ENCODE measurements at regions not wholly inside any gene's neighbourhood (a gene's known extent, or its start where the extent isn't known, plus 50 kb on each side); places are given as distances from the start of the nearest gene placed in this dataset.

DNA sequence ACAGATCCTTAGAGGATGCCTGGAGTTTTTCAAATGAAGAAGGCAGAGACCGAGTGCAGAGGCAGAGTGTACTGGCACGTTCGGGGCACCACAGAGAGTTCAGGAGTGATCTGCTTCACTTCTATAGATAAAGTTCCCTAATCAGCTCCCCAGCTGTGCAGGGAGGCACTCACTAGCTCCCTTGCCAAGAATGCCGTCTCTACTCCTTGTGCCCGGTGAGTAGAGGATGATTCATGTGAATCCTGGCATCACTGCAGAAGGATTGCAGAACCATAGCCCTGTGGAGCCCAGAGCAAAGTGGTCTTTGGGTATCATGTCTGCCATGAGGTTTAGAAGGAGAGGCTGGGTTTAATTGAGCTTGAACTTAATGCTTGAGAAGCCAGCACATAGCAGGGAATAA lies 510.1 kb upstream of the RAB6C start:
- H2AFZ ChIP-seq, result no peak overlapping the region
- H3K79me2 ChIP-seq, result no peaks in the 10 kb centered on the region
- H3K27ac ChIP-seq, result no peak overlapping the region
- no peak overlapping the region for H3K4me2 ChIP-seq (ENCODE audit: low read length)
- no peaks in the 10 kb centered on the region for H3K27me3 ChIP-seq (ENCODE audit: control insufficient read depth, insufficient read depth, low read length)
- no peaks in the 10 kb centered on the region for H3K36me3 ChIP-seq (ENCODE audit: control insufficient read depth, insufficient read depth, low read length)
- no peaks in the 10 kb centered on the region for H3K9me3 ChIP-seq (ENCODE audit: control insufficient read depth, low read length)
- H3K9ac ChIP-seq, result no peak overlapping the region
- TF ChIP-seq, protein P1, sequence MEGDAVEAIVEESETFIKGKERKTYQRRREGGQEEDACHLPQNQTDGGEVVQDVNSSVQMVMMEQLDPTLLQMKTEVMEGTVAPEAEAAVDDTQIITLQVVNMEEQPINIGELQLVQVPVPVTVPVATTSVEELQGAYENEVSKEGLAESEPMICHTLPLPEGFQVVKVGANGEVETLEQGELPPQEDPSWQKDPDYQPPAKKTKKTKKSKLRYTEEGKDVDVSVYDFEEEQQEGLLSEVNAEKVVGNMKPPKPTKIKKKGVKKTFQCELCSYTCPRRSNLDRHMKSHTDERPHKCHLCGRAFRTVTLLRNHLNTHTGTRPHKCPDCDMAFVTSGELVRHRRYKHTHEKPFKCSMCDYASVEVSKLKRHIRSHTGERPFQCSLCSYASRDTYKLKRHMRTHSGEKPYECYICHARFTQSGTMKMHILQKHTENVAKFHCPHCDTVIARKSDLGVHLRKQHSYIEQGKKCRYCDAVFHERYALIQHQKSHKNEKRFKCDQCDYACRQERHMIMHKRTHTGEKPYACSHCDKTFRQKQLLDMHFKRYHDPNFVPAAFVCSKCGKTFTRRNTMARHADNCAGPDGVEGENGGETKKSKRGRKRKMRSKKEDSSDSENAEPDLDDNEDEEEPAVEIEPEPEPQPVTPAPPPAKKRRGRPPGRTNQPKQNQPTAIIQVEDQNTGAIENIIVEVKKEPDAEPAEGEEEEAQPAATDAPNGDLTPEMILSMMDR (IDR thresholded peaks at IDR 0.05), result no peak
- H3K4me3 ChIP-seq (ENCODE audit: low read depth, low read length), result no peak overlapping the region
- no peaks in the 10 kb centered on the region for H3K4me1 ChIP-seq

DNA sequence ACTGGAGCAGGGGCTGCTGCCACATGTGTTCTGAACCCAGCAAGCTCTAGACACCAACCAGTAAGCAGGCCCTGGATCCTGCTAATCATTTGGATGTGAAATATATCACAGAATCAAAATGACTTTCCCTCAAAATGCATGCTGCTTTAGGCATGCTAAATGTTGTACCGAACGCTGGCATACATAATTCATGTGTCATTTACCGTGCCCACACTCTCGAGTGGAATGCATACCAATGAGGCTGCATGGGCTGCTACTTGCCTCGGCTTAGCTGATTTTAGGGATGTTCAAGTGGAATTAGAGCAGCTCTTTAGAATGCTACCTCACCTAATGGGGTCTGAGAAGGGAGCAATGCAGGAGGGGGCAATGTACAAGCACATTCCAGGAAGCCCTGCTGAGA lies 509.6 kb upstream of the RAB6C start:
- H3K9ac ChIP-seq, result no peak overlapping the region
- no peak overlapping the region for H3K4me3 ChIP-seq (ENCODE audit: low read depth, low read length)
- H3K4me1 ChIP-seq, result no peaks in the 10 kb centered on the region
- TF ChIP-seq, protein P1 (IDR thresholded peaks at IDR 0.05), result no peak
- H3K4me2 ChIP-seq (ENCODE audit: low read length), result no peak overlapping the region
- H3K36me3 ChIP-seq (ENCODE audit: control insufficient read depth, insufficient read depth, low read length), result no peaks in the 10 kb centered on the region
- no peak overlapping the region for H2AFZ ChIP-seq
- no peaks in the 10 kb centered on the region for H3K79me2 ChIP-seq
- no peaks in the 10 kb centered on the region for H3K27me3 ChIP-seq (ENCODE audit: control insufficient read depth, insufficient read depth, low read length)
- no peak overlapping the region for H3K27ac ChIP-seq
- no peaks in the 10 kb centered on the region for H3K9me3 ChIP-seq (ENCODE audit: control insufficient read depth, low read length)

DNA sequence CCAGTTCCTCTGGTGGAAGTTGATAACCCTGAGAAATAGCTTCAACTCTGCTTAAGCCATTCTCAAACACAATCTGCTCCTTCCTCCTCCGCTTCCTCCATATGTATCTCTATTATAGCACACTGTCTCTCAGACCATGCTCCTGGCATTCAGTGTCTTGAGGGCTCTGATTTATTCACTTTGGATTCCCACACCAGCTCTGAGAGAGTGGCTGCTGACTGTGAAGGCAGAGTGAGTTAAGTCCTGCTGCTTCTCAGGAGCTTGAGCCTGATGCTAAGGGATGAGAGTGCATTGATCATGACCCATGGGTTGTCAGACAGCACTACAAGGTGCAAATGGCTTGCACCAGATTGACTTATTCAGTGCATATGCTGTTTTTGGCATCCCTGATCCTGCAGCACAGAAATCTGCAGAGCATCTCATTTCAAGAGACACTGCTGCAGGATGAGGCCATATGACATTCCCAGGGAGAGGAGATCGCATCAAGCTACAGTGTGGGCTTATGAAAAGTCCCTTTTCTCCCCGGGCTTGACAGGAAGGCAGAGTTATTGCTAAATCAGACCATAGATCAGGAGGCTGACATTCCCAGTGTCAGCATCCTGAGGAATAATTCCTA lies 500.5 kb upstream of the RAB6C start:
- no peaks in the 10 kb centered on the region for H3K79me2 ChIP-seq
- H3K4me3 ChIP-seq (ENCODE audit: low read depth, low read length), result no peak overlapping the region
- no peak overlapping the region for H2AFZ ChIP-seq
- TF ChIP-seq, protein P1 (IDR thresholded peaks at IDR 0.05), result no peak
- H3K27me3 ChIP-seq (ENCODE audit: control insufficient read depth, insufficient read depth, low read length), result no peaks in the 10 kb centered on the region
- no peaks in the 10 kb centered on the region for H3K4me1 ChIP-seq
- no peaks in the 10 kb centered on the region for H3K36me3 ChIP-seq (ENCODE audit: control insufficient read depth, insufficient read depth, low read length)
- no peaks in the 10 kb centered on the region for H3K9me3 ChIP-seq (ENCODE audit: control insufficient read depth, low read length)
- H3K4me2 ChIP-seq (ENCODE audit: low read length), result no peak overlapping the region
- no peak overlapping the region for H3K9ac ChIP-seq
- H3K27ac ChIP-seq, result no peak overlapping the region

DNA sequence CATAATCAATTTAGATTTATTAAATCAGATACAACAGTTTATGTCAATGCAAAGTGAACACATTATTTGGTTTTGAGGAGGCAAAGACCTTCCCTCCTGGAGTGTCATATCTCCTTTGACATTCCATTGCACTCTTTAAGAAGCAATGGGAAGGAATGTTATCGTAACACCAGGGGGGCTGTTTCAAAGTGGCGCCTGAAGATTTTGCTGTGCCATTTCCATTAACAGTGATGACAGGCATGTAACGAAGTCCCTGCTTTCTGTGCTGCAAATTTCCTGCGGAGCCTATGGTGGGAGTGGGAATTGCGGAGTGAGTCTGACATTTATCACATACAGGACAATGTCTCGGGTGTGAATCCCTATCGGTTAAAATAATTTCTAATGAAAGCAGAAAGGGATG lies 499.6 kb upstream of the RAB6C start:
- H3K4me1 ChIP-seq, result no peaks in the 10 kb centered on the region
- no peak overlapping the region for H3K9ac ChIP-seq
- H3K9me3 ChIP-seq (ENCODE audit: control insufficient read depth, low read length), result no peaks in the 10 kb centered on the region
- H2AFZ ChIP-seq, result no peak overlapping the region
- no peaks in the 10 kb centered on the region for H3K36me3 ChIP-seq (ENCODE audit: control insufficient read depth, insufficient read depth, low read length)
- TF ChIP-seq, protein P1 (IDR thresholded peaks at IDR 0.05), result no peak
- H3K79me2 ChIP-seq, result no peaks in the 10 kb centered on the region
- no peak overlapping the region for H3K4me3 ChIP-seq (ENCODE audit: low read depth, low read length)
- no peaks in the 10 kb centered on the region for H3K27me3 ChIP-seq (ENCODE audit: control insufficient read depth, insufficient read depth, low read length)
- no peak overlapping the region for H3K27ac ChIP-seq
- no peak overlapping the region for H3K4me2 ChIP-seq (ENCODE audit: low read length)

DNA sequence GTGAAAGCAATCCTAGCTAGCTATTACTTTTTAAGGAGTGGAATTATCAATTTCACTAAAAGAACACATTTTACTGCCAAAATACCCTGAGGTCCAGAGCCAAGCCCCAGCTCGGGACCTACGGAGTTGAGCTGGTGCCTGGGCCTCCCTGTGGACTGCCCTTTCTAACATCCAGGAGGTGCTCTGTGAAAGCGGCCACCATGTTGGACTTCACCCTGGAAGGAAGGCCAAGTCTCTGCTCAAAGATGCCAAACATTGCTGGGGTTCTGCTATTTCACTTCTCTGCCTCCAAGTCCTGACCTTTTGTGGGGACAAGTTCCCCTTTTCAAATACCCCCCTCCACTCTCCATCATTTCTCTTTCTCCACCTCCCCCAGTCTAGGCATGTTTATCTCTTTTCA lies 498.7 kb upstream of the RAB6C start:
- Histone ChIP-seq H3K79me2 (no peaks in the 10 kb centered on the region), H3K4me3 (ENCODE audit: low read depth, low read length) (no peak overlapping the region), H3K4me1 (no peaks in the 10 kb centered on the region), H3K9me3 (ENCODE audit: control insufficient read depth, low read length) (no peaks in the 10 kb centered on the region), H3K27me3 (ENCODE audit: control insufficient read depth, insufficient read depth, low read length) (no peaks in the 10 kb centered on the region), H3K36me3 (ENCODE audit: control insufficient read depth, insufficient read depth, low read length) (no peaks in the 10 kb centered on the region), H3K4me2 (ENCODE audit: low read length) (no peak overlapping the region), H3K27ac (no peak overlapping the region), H3K9ac (no peak overlapping the region), H2AFZ (no peak overlapping the region)
- TF ChIP-seq, protein P1 (IDR thresholded peaks at IDR 0.05), result no peak

Data from parathyroid adenoma (tissue), 2 donors.